GM12892 (cell line): ENCODE measurements at regions not wholly inside any gene's neighbourhood (a gene's known extent, or its start where the extent isn't known, plus 50 kb on each side); places are given as distances from the start of the nearest gene placed in this dataset.

Experiments used
- POLR2A ChIP-seq: IDR thresholded peaks from 2 replicates; pipeline ENCODE4 v1.6.1; 2011; ENCODE audit warnings: low read depth, low read length, control low read depth
- POLR2AphosphoS5 ChIP-seq: IDR thresholded peaks from 2 replicates; pipeline ENCODE4 v1.6.1; 2011; ENCODE audit warnings: low read depth, low read length, control low read depth
- TAF1 ChIP-seq: IDR thresholded peaks from 2 replicates; pipeline ENCODE4 v1.6.1; 2011; ENCODE audit warnings: low read depth, mild to moderate bottlenecking, control low read depth, low read length, borderline replicate concordance

DNA sequence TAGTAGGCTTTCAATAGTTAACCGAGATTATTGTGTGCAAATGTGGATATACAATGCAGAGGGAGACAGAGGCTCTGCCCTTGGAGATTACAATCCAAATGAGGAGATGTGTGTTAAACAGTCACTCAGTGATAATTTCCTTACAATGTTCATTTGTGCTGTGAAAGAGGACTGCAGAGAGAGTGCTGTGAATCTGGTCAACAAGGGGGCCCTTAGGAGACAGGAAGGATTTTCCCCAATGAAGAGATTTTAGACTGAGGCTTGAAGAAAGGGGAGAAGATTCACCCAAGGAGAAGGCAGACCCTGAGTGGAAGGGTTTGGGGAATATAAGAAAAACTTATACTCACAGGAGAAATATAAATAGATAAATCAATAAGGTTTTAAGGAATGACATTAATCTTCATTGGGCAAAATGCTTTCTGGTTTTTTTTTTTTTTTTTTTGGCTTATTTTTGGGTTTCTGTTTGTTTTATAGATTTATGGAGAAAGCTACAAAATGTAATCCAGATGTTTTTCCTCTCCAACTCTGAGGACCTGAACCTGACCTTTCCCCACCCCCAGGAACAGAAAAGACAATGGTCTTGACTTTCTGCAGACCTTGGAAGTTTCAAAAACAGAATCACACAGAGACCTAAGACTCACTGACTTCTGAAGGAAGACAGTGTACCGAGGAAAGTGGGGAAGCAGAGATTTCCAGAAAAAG is 151.3 kb upstream of the SERPINE2 start:
- no peak for TF ChIP-seq POLR2AphosphoS5
- no peak for TF ChIP-seq POLR2A
- no peak for TF ChIP-seq TAF1
